Sigmoid colon (tissue), 6 donors: ENCODE measurements at regions not wholly inside any gene's neighbourhood (a gene's known extent, or its start where the extent isn't known, plus 50 kb on each side); places are given as distances from the start of the nearest gene placed in this dataset.

Experiments used
- DNase-seq: peaks from one replicate; pipeline ENCODE4 v3.0.0-alpha.2; 2019
- H3K27ac ChIP-seq, 4 donors: fragments of 200-600 bp; sonication (generic); one replicate each; pipeline ENCODE4 v1.5.1; 2016 to 2019; ENCODE audit warnings: mild to moderate bottlenecking in 1 of 4
- H3K27me3 ChIP-seq, 3 donors: fragments of 200-600 bp; sonication (generic); one replicate each; pipeline ENCODE4 v1.5.1; 2019; ENCODE audit warnings: mild to moderate bottlenecking in 1 of 3
- H3K36me3 ChIP-seq, 4 donors: fragments of 200-600 bp; sonication (generic); one replicate each; pipeline ENCODE4 v1.5.1; 2016 to 2019
- H3K4me1 ChIP-seq, 4 donors: fragments of 200-600 bp; sonication (generic); one replicate each; pipeline ENCODE4 v1.5.1; 2017 to 2019
- H3K4me3 ChIP-seq, 4 donors: fragments of 200-600 bp; sonication (generic); one replicate each; pipeline ENCODE4 v1.5.1; 2017 to 2019; ENCODE audit warnings: mild to moderate bottlenecking in 2 of 4, moderate library complexity in 1 of 4
- H3K9me3 ChIP-seq, 4 donors: fragments of 200-600 bp in 3 of 4; sonication (generic) in 3 of 4; one replicate each; pipeline versions ENCODE4 v1.5.1 to v1.6.1; 2013 to 2019
- CTCF ChIP-seq, 4 experiments: fragments of 450-650 bp in 3 of 4; fragments of 200-600 bp in 1 of 4; IDR thresholded peaks; one replicate each; pipeline ENCODE4 v1.5.1; 2016 to 2019; ENCODE audit warnings: antibody characterized with exemption in 4 of 4, mild to moderate bottlenecking in 3 of 4, moderate library complexity in 2 of 4
- EP300 ChIP-seq, 4 donors: sonication (generic); formaldehyde crosslinking; IDR thresholded peaks; one replicate each; pipeline ENCODE4 v1.6.1; 2017; ENCODE audit warnings: antibody characterized with exemption in 4 of 4
- POLR2A ChIP-seq, 2 donors: fragments of 450-650 bp; IDR thresholded peaks; one replicate each; pipeline ENCODE4 v1.6.1; 2016; ENCODE audit warnings: antibody characterized with exemption in 2 of 2, mild to moderate bottlenecking in 2 of 2, moderate library complexity in 2 of 2
- POLR2AphosphoS5 ChIP-seq, 4 donors: sonication (generic); formaldehyde crosslinking; IDR thresholded peaks; one replicate each; pipeline ENCODE4 v1.6.1; 2017; ENCODE audit warnings: antibody characterized with exemption in 4 of 4
- WGBS, 2 donors: extraction: QIAGEN DNeasy Blood & Tissue Kit; methylation state at CpG; one replicate each; pipeline ENCODE4 v1.1.7; 2013; 5-methylcytosine and 5-hydroxymethylcytosine counted together
- intact Hi-C: fragments of 100-400 bp; cut with DNase I; formaldehyde crosslinking; loops from one replicate; pipeline ENCODE4 v1.15.1; 2023
- donor health status: healthy with polysubstance abuse.
- donor health status: healthy.

- DNase-seq: no peak
- H3K27me3 ChIP-seq: peaks cover 0 to 13% (median 0%) of the 10 kb centered on the region in 3 donors
- H3K9me3 ChIP-seq: peaks cover 0 to 2% (median 0%) of the 10 kb centered on the region in 4 donors
- no peak overlapping the region for H3K4me3 ChIP-seq
- H3K36me3 ChIP-seq: no peaks in the 10 kb centered on the region
- 91 to 97% methylated on average over 3 of the region's 3 CpGs for WGBS, 2 donors
- H3K27ac ChIP-seq: no peak overlapping the region
- TF ChIP-seq CTCF (IDR thresholded peaks at IDR 0.05): no peak
- TF ChIP-seq POLR2AphosphoS5 (IDR thresholded peaks at IDR 0.05): no peak
- TF ChIP-seq POLR2A (IDR thresholded peaks at IDR 0.05): no peak
- TF ChIP-seq EP300 (IDR thresholded peaks at IDR 0.05): no peak
- no peaks in the 10 kb centered on the region for H3K4me1 ChIP-seq
- intact Hi-C loops: no loop called here
Observed at GRCh38 chr14:95763875-95764274, 50.0 kb upstream of the TCL1A start.
